ENCODE measurements at regions not wholly inside any gene's neighbourhood (a gene's known extent, or its start where the extent isn't known, plus 50 kb on each side); places are given as distances from the start of the nearest gene placed in this dataset.
"Not testable (repeated sequence)": the region's sequence is repeated elsewhere in the genome, so short reads cannot be mapped to it uniquely, and the experiment has no call there.

DNA sequence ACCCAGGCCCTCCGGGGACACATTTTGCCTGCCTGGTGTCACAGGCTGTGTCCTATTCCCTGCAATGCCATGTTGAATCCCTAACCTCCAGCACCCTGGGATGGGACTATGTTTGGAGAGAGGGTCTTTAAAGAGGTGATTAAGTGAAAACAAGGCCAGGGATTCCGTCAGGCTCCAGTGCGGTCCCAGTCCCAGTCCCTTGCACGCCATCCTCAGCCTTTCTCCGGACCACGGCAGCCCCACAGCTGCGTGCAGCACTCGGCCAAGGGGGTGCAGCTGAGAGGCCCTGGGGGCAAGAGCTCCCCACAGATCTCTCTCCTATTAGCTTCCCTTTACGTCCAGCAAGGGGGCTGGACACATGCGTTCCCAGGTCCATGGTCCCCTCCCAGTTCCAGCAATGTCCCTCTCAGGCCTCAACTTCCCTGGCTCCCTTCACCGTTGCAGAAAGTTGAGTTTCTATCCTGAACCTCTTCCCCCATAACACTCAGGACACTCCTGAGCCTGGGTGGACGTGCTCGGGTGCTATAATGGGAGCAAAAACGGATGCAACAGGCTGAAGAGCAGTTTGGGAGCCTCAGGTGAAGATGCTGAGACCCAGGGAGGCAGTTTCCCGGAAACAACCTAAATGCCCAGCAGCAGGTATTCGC lies 1422.7 kb downstream of the BRD1 start:
- H3K4me3 ChIP-seq: no peak overlapping the region
- H3K36me3 ChIP-seq: no peaks in the 10 kb centered on the region
- TF ChIP-seq POLR2AphosphoS5 (IDR thresholded peaks at IDR 0.05): no peak
- TF ChIP-seq POLR2A (IDR thresholded peaks at IDR 0.05): no peak
- TF ChIP-seq, protein P1, sequence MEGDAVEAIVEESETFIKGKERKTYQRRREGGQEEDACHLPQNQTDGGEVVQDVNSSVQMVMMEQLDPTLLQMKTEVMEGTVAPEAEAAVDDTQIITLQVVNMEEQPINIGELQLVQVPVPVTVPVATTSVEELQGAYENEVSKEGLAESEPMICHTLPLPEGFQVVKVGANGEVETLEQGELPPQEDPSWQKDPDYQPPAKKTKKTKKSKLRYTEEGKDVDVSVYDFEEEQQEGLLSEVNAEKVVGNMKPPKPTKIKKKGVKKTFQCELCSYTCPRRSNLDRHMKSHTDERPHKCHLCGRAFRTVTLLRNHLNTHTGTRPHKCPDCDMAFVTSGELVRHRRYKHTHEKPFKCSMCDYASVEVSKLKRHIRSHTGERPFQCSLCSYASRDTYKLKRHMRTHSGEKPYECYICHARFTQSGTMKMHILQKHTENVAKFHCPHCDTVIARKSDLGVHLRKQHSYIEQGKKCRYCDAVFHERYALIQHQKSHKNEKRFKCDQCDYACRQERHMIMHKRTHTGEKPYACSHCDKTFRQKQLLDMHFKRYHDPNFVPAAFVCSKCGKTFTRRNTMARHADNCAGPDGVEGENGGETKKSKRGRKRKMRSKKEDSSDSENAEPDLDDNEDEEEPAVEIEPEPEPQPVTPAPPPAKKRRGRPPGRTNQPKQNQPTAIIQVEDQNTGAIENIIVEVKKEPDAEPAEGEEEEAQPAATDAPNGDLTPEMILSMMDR (IDR thresholded peaks at IDR 0.05): no peak
- no peak for TF ChIP-seq EP300 (IDR thresholded peaks at IDR 0.05)
- DNase-seq: no peak
- intact Hi-C loops (cut with DNase I): no loop called here
- 84% methylated on average over 16 of the region's 16 CpGs for WGBS, 2 donors
- H3K27me3 ChIP-seq: no peaks in the 10 kb centered on the region
- no peak overlapping the region for H3K27ac ChIP-seq
- no peaks in the 10 kb centered on the region for H3K4me1 ChIP-seq
- H3K9me3 ChIP-seq: peaks cover 0 to 6% (median 0%) of the 10 kb centered on the region in 4 donors

DNA sequence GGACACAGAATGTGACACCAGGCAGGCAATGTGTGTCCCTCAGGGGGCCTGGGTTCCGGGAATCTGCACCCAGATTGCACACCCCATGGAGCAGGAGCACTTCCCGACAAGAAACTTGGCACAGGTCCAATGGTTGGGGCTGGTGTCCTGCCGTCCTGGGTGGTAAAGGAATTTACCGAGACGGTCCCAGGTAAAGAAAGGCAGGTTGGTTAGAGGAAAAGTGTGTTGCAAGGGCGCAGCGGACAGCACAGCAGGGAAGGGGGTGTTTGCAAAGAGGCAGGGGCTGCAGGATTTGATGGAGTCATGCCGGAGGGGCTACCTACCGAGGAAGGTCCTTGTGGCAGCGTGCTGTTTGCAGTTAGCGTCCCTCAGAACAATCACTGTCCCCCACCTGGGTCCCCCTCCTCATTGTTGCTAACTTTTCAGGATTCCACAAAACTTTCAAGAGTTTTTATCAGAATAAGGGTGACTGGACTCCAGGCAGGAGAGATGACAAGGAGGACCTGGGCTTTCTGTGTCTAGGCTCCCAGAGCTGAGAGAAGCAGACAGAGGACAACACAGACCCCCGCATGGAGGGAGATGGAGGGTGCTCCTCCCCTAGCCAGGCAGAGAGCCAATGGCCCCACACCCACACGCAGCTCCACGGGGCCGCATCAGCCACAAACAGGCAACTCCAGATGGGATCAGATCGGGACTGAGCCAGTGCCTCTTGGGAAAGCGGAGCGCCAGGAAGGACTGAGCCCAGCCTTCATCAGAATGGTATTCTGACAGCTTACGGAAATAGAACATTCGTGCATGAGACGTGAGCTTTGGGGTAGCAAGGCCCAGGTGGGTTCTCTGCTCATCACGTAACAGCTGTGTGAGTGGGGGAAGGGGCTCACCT lies 1423.9 kb downstream of the BRD1 start:
- Histone ChIP-seq H3K27ac (no peak overlapping the region), H3K9me3 (peaks cover 0 to 6% (median 0%) of the 10 kb centered on the region in 4 donors), H3K4me1 (no peaks in the 10 kb centered on the region), H3K27me3 (no peaks in the 10 kb centered on the region), H3K36me3 (no peaks in the 10 kb centered on the region), H3K4me3 (no peak overlapping the region)
- 80 to 82% methylated on average over 22 of the region's 22 CpGs for WGBS, 2 donors
- no peak for DNase-seq
- TF ChIP-seq EP300 (IDR thresholded peaks at IDR 0.05) (no peak), POLR2A (IDR thresholded peaks at IDR 0.05) (no peak), POLR2AphosphoS5 (IDR thresholded peaks at IDR 0.05) (no peak)
- TF ChIP-seq, protein P1 (IDR thresholded peaks at IDR 0.05): no peak
- intact Hi-C loops (cut with DNase I): no loop called here

DNA sequence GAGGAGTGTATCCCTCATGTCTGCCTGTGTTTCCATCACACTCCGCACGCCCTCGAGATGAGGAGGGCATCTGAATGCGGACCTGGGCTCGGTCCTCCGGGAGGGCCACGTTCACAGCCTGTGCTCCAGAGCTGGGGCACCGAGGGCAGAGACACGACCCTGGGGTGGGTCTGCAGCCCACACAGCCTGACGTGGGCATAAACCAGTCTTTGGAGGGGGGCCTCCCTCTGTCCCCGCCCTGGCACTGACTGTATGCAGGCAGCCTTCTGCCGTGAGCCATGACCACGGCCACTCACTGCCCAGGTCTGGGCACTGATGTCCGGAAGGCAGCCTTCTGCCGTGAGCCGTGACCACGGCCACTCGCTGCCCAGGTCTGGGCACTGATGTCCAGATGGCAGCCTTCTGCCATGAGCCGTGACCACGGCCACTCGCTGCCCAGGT lies 1425.1 kb downstream of the BRD1 start:
- H3K9me3 ChIP-seq: no peaks in the 10 kb centered on the region
- no peak for DNase-seq
- WGBS, 2 donors: 91 to 92% methylated on average over 21 of the region's 21 CpGs
- H3K4me1 ChIP-seq: no peaks in the 10 kb centered on the region
- H3K27ac ChIP-seq: no peak overlapping the region
- intact Hi-C loops (cut with DNase I): no loop called here
- H3K4me3 ChIP-seq: no peak overlapping the region
- H3K27me3 ChIP-seq: peaks cover 0 to 3% (median 0%) of the 10 kb centered on the region in 3 donors
- H3K36me3 ChIP-seq: no peaks in the 10 kb centered on the region
- TF ChIP-seq POLR2AphosphoS5 (IDR thresholded peaks at IDR 0.05) (no peak), EP300 (IDR thresholded peaks at IDR 0.05) (no peak), POLR2A (IDR thresholded peaks at IDR 0.05) (no peak)
- TF ChIP-seq, protein P1 (IDR thresholded peaks at IDR 0.05): no peak

DNA sequence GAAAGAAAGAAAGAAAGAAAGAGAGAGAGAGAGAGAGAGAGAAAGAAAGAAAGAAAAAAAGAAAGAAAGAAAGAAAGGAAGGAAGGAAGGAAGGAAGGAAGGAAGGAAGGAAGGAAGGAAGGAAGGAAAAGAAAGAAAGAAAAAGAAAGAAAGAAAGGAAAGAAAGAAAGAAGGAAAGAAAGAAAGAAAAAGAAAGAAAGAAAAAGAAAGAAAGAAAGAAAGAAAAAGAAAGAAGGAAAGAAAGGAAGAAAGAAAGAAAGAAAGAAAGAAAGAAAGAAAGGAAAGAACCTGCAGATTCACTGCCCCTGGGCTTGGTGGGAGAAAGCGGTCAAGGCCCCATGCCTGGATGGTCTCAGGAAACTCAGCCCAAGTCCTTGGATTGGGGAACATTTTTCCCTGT lies 1426.2 kb downstream of the BRD1 start:
- intact Hi-C loops (cut with DNase I); DNase-seq; H3K4me3 ChIP-seq; H3K27me3 ChIP-seq; H3K27ac ChIP-seq; H3K36me3 ChIP-seq; H3K4me1 ChIP-seq; H3K9me3 ChIP-seq: not testable (repeated sequence)
- 100% methylated on average over 1 of the region's 1 CpG for WGBS, 2 donors

DNA sequence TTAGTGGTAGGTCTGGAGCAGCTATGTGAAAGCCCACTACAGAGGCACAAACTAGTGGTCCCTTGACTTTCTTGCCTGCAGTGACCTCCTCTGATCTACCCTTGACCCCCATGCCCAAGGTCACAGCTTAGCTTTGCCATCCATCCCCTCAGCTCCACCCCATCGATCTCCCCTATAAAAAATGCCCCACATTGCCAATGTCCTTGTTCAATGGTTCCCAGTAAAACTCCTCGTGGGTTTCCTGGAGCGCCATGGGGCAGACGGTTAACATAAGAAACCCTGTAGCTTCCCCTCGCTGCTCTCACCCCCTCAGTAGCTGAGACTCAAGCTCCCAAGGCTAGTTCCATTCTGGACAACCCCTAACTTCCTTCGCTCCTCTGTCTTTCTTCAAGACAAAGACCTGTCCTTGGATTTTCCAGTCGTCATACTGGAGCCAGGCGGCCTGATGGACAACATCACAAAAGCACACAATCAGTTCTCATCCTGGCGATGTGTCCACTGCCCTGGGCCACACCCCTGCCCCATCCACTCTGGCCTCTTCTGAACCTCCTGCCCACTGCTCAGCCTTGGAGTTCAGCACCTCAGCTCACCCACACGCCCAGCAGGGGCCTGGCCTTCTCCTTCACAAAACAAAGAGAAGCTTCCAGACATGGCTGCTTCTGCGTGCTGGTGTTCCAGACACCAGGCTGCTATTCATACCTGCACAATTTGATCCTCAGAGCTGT lies 1429.3 kb downstream of the BRD1 start:
- Histone ChIP-seq H3K36me3 (no peaks in the 10 kb centered on the region), H3K27me3 (peaks cover 0 to 12% (median 0%) of the 10 kb centered on the region in 3 donors), H3K27ac (no peak overlapping the region), H3K4me3 (no peak overlapping the region), H3K9me3 (no peaks in the 10 kb centered on the region), H3K4me1 (no peaks in the 10 kb centered on the region)
- 83 to 89% methylated on average over 11 of the region's 11 CpGs for WGBS, 2 donors
- intact Hi-C loops (cut with DNase I): no loop called here
- TF ChIP-seq POLR2AphosphoS5 (IDR thresholded peaks at IDR 0.05): no peak
- TF ChIP-seq, protein P1 (IDR thresholded peaks at IDR 0.05): no peak
- no peak for TF ChIP-seq POLR2A (IDR thresholded peaks at IDR 0.05)
- no peak for TF ChIP-seq EP300 (IDR thresholded peaks at IDR 0.05)
- no peak for DNase-seq
